Stimulated activated CD4-positive, alpha-beta T cell treated with anti-CD3 and anti-CD28 coated beads, Interleukin-15, amount 100 ng/mL, for 48 hours (primary cell): ENCODE measurements at regions not wholly inside any gene's neighbourhood (a gene's known extent, or its start where the extent isn't known, plus 50 kb on each side); places are given as distances from the start of the nearest gene placed in this dataset.
"Not testable (repeated sequence)": the region's sequence is repeated elsewhere in the genome, so short reads cannot be mapped to it uniquely, and the experiment has no call there.

Experiments used
- DNase-seq, 2 donors: peaks; one replicate each; pipeline ENCODE4 v3.0.0-alpha.2; 2020; ENCODE audit warnings: low read depth in 2 of 2

GRCh38 chr6:140830666-140831065 lies 1302.1 kb upstream of the GJE1 start:
- no peak for DNase-seq

- no peak for DNase-seq
Measured at GRCh38 chr6:140828856-140829255, 1303.9 kb upstream of the GJE1 start.

- no peak for DNase-seq
Measured at GRCh38 chr6:140827593-140827992, 1305.1 kb upstream of the GJE1 start.

- no peak for DNase-seq
Measured at GRCh38 chr6:140825731-140826130, 1307.0 kb upstream of the GJE1 start.

- no peak for DNase-seq
Measured at GRCh38 chr6:140824595-140824994, 1308.1 kb upstream of the GJE1 start.

- DNase-seq = no peak
Measured at GRCh38 chr6:140821196-140821595, 1311.5 kb upstream of the GJE1 start.

- DNase-seq = no peak
Measured at GRCh38 chr6:140817176-140817575, 1315.5 kb upstream of the GJE1 start.

- no peak for DNase-seq
Measured at GRCh38 chr6:140816681-140817080, 1316.0 kb upstream of the GJE1 start.

GRCh38 chr6:140812636-140813035 lies 1320.1 kb upstream of the GJE1 start:
- no peak for DNase-seq

- no peak for DNase-seq
Measured at GRCh38 chr6:140811642-140812041, 1321.1 kb upstream of the GJE1 start.

GRCh38 chr6:140809694-140810101 lies 1323.0 kb upstream of the GJE1 start:
- DNase-seq = no peak

GRCh38 chr6:140806431-140806830 lies 1326.3 kb upstream of the GJE1 start:
- DNase-seq = no peak

- DNase-seq = no peak
Measured at GRCh38 chr6:140794544-140794943, 1338.2 kb upstream of the GJE1 start.

- DNase-seq = no peak
Measured at GRCh38 chr6:140790109-140790508, 1342.6 kb upstream of the GJE1 start.

GRCh38 chr6:140789466-140789865 lies 1343.3 kb upstream of the GJE1 start:
- no peak for DNase-seq

GRCh38 chr6:140785926-140786325 lies 1346.8 kb upstream of the GJE1 start:
- no peak for DNase-seq

- DNase-seq = no peak
Measured at GRCh38 chr6:140784573-140784972, 1348.2 kb upstream of the GJE1 start.

GRCh38 chr6:140783504-140783903 lies 1349.2 kb upstream of the GJE1 start:
- not testable (repeated sequence) for DNase-seq

GRCh38 chr6:140782941-140783340 lies 1349.8 kb upstream of the GJE1 start:
- no peak for DNase-seq

- no peak for DNase-seq
Measured at GRCh38 chr6:140779991-140780596, 1352.6 kb upstream of the GJE1 start.

- no peak for DNase-seq
Measured at GRCh38 chr6:140779341-140779740, 1353.4 kb upstream of the GJE1 start.

GRCh38 chr6:140777780-140778179 lies 1354.9 kb upstream of the GJE1 start:
- no peak for DNase-seq

- no peak for DNase-seq
Measured at GRCh38 chr6:140775061-140775460, 1357.7 kb upstream of the GJE1 start.

- no peak for DNase-seq
Measured at GRCh38 chr6:140774080-140774505, 1358.6 kb upstream of the GJE1 start.
